Spleen (tissue), 7 donors: ENCODE measurements at regions not wholly inside any gene's neighbourhood (a gene's known extent, or its start where the extent isn't known, plus 50 kb on each side); places are given as distances from the start of the nearest gene placed in this dataset.

Experiments used
- CTCF ChIP-seq, 11 experiments: fragments of 200-600 bp in 7 of 11; fragments of 450-650 bp in 4 of 11; sonication (generic) in 4 of 11; IDR thresholded peaks in 8 of 11; conservative IDR thresholded peaks in 3 of 11; 1 replicate in 7 of 11; 2 replicates in 4 of 11; pipeline versions ENCODE4 v1.4.0 to v1.8.0; 2016 to 2021; ENCODE audit warnings: antibody characterized with exemption in 11 of 11, inconsistent platforms in 4 of 11, mild to moderate bottlenecking in 1 of 11
- POLR2AphosphoS5 ChIP-seq, 3 donors: sonication (generic); formaldehyde crosslinking; IDR thresholded peaks; one replicate each; pipeline ENCODE4 v1.5.1; 2017; ENCODE audit warnings: antibody characterized with exemption in 3 of 3
- donor health status: DM: no; HTN: no; CAD: no; lungs with moderate emphysema.
- donor health status: DM: no; HTN: no; CAD: no.
- donor health status: DM: no; HTN: no; CAD: no.

GRCh38 chr4:154944996-154945395 lies 163.9 kb downstream of the RBM46 start:
- TF ChIP-seq POLR2AphosphoS5 (IDR thresholded peaks at IDR 0.05) (no peak), CTCF (IDR thresholded peaks at IDR 0.05 in 8 of 11, conservative IDR thresholded peaks at IDR 0.05 in 3 of 11) (no peak)
